BLaER1 (cell line): ENCODE measurements at regions not wholly inside any gene's neighbourhood (a gene's known extent, or its start where the extent isn't known, plus 50 kb on each side); places are given as distances from the start of the nearest gene placed in this dataset.
"Not testable (repeated sequence)": the region's sequence is repeated elsewhere in the genome, so short reads cannot be mapped to it uniquely, and the experiment has no call there.

ENCODE experiments used
- H3K27ac ChIP-seq: shearing (Covaris generic); formaldehyde crosslinking; 2 replicates; pipeline ENCODE4 v1.8.1; 2022
- H3K27me3 ChIP-seq: shearing (Covaris generic); formaldehyde crosslinking; 2 replicates; pipeline ENCODE4 v1.8.1; 2022
- H3K36me3 ChIP-seq: shearing (Covaris generic); formaldehyde crosslinking; 2 replicates; pipeline ENCODE4 v1.8.1; 2022
- H3K4me1 ChIP-seq: shearing (Covaris generic); formaldehyde crosslinking; 2 replicates; pipeline ENCODE4 v1.8.1; 2022
- H3K4me2 ChIP-seq: shearing (Covaris generic); formaldehyde crosslinking; 2 replicates; pipeline ENCODE4 v1.8.1; 2022
- H3K4me3 ChIP-seq: shearing (Covaris generic); formaldehyde crosslinking; 2 replicates; pipeline ENCODE4 v1.8.1; 2022
- H3K9ac ChIP-seq: shearing (Covaris generic); formaldehyde crosslinking; 2 replicates; pipeline ENCODE4 v1.8.1; 2022
- H3K9me3 ChIP-seq: shearing (Covaris generic); formaldehyde crosslinking; 2 replicates; pipeline ENCODE4 v1.8.1; 2022
- H4K20me1 ChIP-seq: shearing (Covaris generic); formaldehyde crosslinking; 2 replicates; pipeline ENCODE4 v1.8.1; 2022
- Cebpa-rat ChIP-seq: shearing (Covaris generic); IDR thresholded peaks from 2 replicates; pipeline ENCODE4 v1.8.1; 2022

GRCh38 chr20:53764415-53764800 is 170.8 kb upstream of the ZNF217 start:
- no peak for TF ChIP-seq Cebpa-rat
- H3K4me3 ChIP-seq: no peak overlapping the region
- no peaks in the 10 kb centered on the region for H4K20me1 ChIP-seq
- H3K4me2 ChIP-seq: no peak overlapping the region
- no peak overlapping the region for H3K9ac ChIP-seq
- H3K9me3 ChIP-seq: no peaks in the 10 kb centered on the region
- peaks cover 4% of the 10 kb centered on the region; the same call in 1 of the 2 replicates for H3K4me1 ChIP-seq
- H3K27me3 ChIP-seq: no peaks in the 10 kb centered on the region
- H3K36me3 ChIP-seq: no peaks in the 10 kb centered on the region
- H3K27ac ChIP-seq: no peak overlapping the region

- Histone ChIP-seq H3K9me3 (no peaks in the 10 kb centered on the region), H3K36me3 (no peaks in the 10 kb centered on the region), H3K4me2 (no peak overlapping the region), H3K4me1 (peaks cover 4% of the 10 kb centered on the region; the same call in 1 of the 2 replicates), H3K9ac (no peak overlapping the region), H3K4me3 (no peak overlapping the region), H3K27ac (no peak overlapping the region), H4K20me1 (no peaks in the 10 kb centered on the region), H3K27me3 (no peaks in the 10 kb centered on the region)
- TF ChIP-seq Cebpa-rat: no peak
Observed at GRCh38 chr20:53763707-53764414, 170.2 kb upstream of the ZNF217 start.

DNA sequence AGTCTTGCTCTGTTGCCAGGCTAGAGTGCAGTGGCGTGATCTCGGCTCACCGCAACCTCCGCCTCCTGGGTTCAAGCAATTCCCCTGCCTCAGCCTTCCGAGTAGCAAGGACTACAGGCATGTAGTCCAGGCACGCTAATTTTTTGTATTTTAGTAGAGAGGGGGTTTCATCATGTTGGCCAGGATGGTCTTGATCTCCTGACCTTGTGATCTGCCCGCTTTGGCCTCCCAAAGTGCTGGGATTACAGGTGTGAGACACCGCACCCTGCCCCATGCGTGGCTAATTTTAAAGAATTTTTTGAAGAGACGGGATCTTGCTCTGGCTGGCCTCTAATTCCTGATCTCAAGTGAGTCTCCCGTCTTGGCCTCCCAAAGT is 168.8 kb upstream of the ZNF217 start:
- not testable (repeated sequence) for H3K9me3 ChIP-seq, H3K4me3 ChIP-seq, H3K36me3 ChIP-seq, H4K20me1 ChIP-seq, H3K9ac ChIP-seq, H3K4me1 ChIP-seq, H3K4me2 ChIP-seq, H3K27me3 ChIP-seq, H3K27ac ChIP-seq

DNA sequence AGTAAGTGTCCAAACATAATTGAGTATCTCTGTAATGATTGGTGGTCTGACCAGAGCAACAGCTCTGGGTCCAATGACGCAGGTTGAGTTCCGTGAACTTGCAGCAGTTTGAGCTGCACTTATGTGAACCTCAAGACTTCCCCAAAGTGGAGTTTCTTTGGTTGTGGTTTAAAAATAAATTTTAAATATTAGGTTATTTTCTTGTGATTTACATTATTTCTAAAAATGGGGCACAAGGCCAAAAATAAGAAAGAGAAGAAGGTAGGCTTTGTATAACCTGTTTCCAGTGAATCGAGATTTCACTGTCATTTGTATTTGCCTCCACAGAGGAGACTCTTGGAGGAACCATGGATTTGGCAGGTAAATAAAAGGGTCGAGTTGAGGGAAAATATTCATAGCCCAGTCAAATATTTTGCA is 166.4 kb upstream of the ZNF217 start:
- no peak overlapping the region for H3K4me3 ChIP-seq
- no peaks in the 10 kb centered on the region for H4K20me1 ChIP-seq
- H3K4me2 ChIP-seq: no peak overlapping the region
- no peak overlapping the region for H3K9ac ChIP-seq
- no peak for TF ChIP-seq Cebpa-rat
- H3K4me1 ChIP-seq: peaks cover 4% of the 10 kb centered on the region
- H3K27ac ChIP-seq: no peak overlapping the region
- no peaks in the 10 kb centered on the region for H3K27me3 ChIP-seq
- H3K9me3 ChIP-seq: no peaks in the 10 kb centered on the region
- no peaks in the 10 kb centered on the region for H3K36me3 ChIP-seq

DNA sequence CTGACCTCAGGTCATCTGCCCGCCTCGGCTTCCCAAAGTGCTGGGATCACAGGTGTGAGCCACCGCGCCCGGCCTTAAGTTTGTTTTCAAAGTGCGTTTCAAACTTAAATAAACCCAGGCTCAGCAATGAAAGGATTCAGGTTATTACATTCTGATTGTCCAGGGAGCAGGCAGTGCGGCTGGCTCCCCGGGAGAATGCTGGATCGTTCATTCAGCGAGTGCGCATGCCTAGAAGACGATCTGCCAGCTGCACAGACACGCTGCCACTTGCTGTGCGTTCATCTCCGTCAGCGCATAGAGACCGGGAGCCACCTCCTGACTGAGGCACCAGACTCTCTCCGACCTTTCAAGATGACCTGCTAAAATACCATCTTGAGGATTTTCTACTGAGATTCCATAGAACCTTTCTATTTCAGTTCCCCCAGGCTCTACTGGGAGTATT is 163.9 kb upstream of the ZNF217 start:
- H3K4me1 ChIP-seq: peaks cover 25% of the 10 kb centered on the region
- no peak overlapping the region for H3K9ac ChIP-seq
- no peak overlapping the region for H3K4me3 ChIP-seq
- no peak for TF ChIP-seq Cebpa-rat
- no peak overlapping the region for H3K27ac ChIP-seq
- H3K9me3 ChIP-seq: no peaks in the 10 kb centered on the region
- H3K27me3 ChIP-seq: no peaks in the 10 kb centered on the region
- no peaks in the 10 kb centered on the region for H3K36me3 ChIP-seq
- no peak overlapping the region for H3K4me2 ChIP-seq
- no peaks in the 10 kb centered on the region for H4K20me1 ChIP-seq

DNA sequence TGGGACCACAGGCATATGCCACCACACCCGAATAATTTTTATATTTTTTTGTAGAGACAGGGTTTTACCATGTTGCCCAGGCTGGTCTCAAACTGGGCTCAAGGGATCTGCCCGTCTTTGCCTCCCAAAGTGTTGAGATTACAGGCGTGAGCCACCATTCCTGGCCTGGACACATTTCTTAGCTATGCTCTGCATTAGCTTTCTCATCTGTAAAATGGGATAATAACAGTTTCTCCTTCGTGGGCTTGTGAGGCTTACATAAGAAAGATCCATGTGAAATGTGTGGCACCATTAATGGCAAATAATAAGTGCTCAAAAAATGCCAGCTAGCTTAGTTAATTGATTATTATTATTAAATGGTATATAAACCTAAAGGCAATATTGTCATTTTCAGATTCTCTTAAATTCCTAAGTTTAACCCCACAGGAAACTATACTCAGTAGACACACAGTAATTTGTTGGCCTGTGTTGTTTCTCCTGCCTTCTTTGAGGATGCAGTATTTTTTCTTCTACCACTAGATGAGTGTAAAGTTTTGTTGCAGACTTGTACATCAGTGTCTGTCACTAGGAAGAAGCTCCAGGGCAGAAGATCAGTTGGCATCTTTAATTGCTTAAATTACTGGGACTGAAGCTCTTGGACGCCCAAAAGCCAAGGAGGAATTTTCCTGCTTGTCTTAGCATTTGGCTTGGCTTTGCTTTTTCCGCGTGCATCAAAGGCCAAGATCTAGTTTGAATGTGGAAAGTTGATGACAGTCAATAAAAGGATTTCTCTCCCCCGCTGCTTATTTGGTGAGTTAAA is 162.3 kb upstream of the ZNF217 start:
- Histone ChIP-seq H4K20me1 (no peaks in the 10 kb centered on the region), H3K4me2 (no peak overlapping the region), H3K27ac (no peak overlapping the region)

GRCh38 chr20:53753880-53754459 is 160.3 kb upstream of the ZNF217 start:
- Histone ChIP-seq H3K27me3 (no peaks in the 10 kb centered on the region), H4K20me1 (no peaks in the 10 kb centered on the region), H3K9ac (no peak overlapping the region), H3K36me3 (no peaks in the 10 kb centered on the region), H3K4me2 (peak overlapping the region; percentile 55), H3K4me3 (no peak overlapping the region), H3K9me3 (no peaks in the 10 kb centered on the region), H3K27ac (no peak overlapping the region), H3K4me1 (peaks cover 57% of the 10 kb centered on the region)
- no peak for TF ChIP-seq Cebpa-rat

More for the DNA sequence above, 162.3 kb upstream of the ZNF217 start:
- H3K4me1 ChIP-seq: peaks cover 40% of the 10 kb centered on the region
- TF ChIP-seq Cebpa-rat: no peak
- H3K4me3 ChIP-seq: no peak overlapping the region
- H3K36me3 ChIP-seq: no peaks in the 10 kb centered on the region
- no peak overlapping the region for H3K9ac ChIP-seq
- H3K9me3 ChIP-seq: no peaks in the 10 kb centered on the region
- H3K27me3 ChIP-seq: no peaks in the 10 kb centered on the region

DNA sequence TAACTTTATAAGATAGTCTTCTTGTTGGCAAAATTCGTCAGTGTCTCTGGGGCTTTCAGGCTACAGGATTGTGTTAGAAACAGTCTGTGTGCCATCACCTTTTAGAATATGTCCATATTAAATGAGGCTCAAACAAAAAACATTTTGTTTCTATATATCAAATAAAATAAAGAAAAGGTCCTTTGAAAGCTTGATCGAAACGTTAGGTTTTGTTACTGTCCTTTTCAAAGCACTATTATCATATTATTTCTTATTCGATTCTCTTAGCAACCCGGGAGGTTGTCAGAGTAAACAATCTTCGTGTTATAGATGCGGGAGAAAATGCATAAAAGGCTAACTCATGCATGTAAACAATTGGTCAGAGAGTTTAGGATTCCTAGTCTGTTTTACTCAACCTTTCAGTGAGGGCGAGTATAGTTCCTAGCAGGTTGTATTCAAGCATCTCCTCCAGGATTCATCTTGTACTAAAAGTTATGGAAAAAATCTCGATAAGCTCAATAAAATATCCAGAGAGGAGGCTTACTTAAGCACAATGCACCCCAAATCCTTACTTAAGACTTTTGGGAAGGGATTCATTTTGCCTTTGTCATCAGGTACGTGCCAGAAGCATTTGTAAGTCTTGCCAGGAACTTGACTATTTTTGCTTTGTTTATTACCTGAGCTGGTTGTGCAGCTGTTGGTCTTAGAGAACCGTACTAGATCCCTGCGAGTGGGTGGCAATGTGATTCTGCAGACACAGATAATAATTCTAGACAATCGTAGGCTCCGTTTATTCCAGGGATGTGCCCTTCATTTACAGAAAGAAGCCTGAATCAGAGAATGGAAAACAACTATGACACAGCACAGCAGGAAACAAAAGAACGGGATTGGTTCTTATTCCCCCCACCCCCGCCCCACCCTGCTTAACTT is 159.6 kb upstream of the ZNF217 start:
- H3K4me1 ChIP-seq: peaks cover 61% of the 10 kb centered on the region
- H3K4me3 ChIP-seq: no peak overlapping the region
- no peaks in the 10 kb centered on the region for H3K9me3 ChIP-seq
- H3K27me3 ChIP-seq: no peaks in the 10 kb centered on the region
- no peak for TF ChIP-seq Cebpa-rat
- no peaks in the 10 kb centered on the region for H3K36me3 ChIP-seq
- no peak overlapping the region for H3K9ac ChIP-seq
- H4K20me1 ChIP-seq: no peaks in the 10 kb centered on the region
- peak overlapping the region; percentile 74 for H3K27ac ChIP-seq
- H3K4me2 ChIP-seq: no peak overlapping the region

- no peaks in the 10 kb centered on the region for H3K27me3 ChIP-seq
- H3K9me3 ChIP-seq: no peaks in the 10 kb centered on the region
- H3K4me1 ChIP-seq: peaks cover 61% of the 10 kb centered on the region
- no peak for TF ChIP-seq Cebpa-rat
- H3K9ac ChIP-seq: no peak overlapping the region
- peak overlapping the region; percentile 74 for H3K27ac ChIP-seq
- no peaks in the 10 kb centered on the region for H3K36me3 ChIP-seq
- no peak overlapping the region for H3K4me2 ChIP-seq
- H4K20me1 ChIP-seq: no peaks in the 10 kb centered on the region
- H3K4me3 ChIP-seq: no peak overlapping the region
Observed at GRCh38 chr20:53752583-53752970, 158.9 kb upstream of the ZNF217 start.
